ENCODE measurements at regions not wholly inside any gene's neighbourhood (a gene's known extent, or its start where the extent isn't known, plus 50 kb on each side); places are given as distances from the start of the nearest gene placed in this dataset.

DNA sequence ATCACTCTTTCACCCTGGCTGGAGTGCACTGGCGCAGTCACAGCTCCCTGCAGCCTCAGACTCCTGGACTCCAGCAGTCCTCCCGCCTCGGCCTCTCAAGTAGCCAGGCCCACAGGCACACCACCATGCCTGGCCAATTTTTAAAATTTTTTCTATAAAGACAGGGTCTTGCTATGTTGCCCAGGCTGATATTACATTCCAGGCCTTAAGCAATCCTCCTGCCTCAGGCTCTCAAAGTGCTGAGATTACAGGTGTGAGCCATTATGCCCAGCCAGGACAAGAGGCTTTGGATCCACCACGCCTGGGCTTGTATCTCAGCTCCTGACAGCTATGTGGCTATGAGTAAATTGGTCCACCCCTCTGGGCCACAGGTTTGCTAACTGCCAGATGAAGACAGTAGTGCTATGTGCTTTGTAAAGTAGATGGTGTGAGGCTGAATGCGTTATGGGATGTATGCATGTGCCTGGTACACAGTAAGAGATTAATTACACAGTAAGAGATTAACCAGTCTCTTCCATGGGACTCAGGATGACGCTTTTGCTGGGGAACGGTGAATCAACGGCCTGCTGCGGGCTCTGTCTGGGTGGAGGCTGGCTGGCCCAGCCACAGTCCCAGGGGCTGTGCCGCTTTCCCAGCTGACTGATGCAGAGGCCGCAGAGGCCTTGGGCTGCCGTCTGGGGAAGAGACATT is 53.3 kb upstream of the NCOR2 start:
- Histone ChIP-seq H3K27me3 (ENCODE audit: control insufficient read depth, insufficient read depth, low read length) (peaks cover 5% of the 10 kb centered on the region), H3K9me3 (replicated peaks; ENCODE audit: low read length) (no peaks in the 10 kb centered on the region), H3K4me1 (ENCODE audit: control insufficient read depth, insufficient read depth, low read length) (peaks cover 18% of the 10 kb centered on the region), H3K9ac (ENCODE audit: low read depth, low read length) (peak overlapping the region; percentile 17), H3K4me2 (ENCODE audit: low read length) (peak overlapping the region; percentile 63), H3K4me3 (ENCODE audit: low read length) (peak overlapping the region; percentile 35), H3K36me3 (ENCODE audit: insufficient read depth, low read length) (no peaks in the 10 kb centered on the region)

- H3K4me1 ChIP-seq (ENCODE audit: control insufficient read depth, insufficient read depth, low read length), result peaks cover 17% of the 10 kb centered on the region
- no peak overlapping the region for H3K4me2 ChIP-seq (ENCODE audit: low read length)
- no peak overlapping the region for H3K4me3 ChIP-seq (ENCODE audit: low read length)
- H3K36me3 ChIP-seq (ENCODE audit: insufficient read depth, low read length), result no peaks in the 10 kb centered on the region
- H3K27me3 ChIP-seq (ENCODE audit: control insufficient read depth, insufficient read depth, low read length), result peaks cover 5% of the 10 kb centered on the region
- H3K9me3 ChIP-seq (replicated peaks; ENCODE audit: low read length), result peaks cover 6% of the 10 kb centered on the region
- no peak overlapping the region for H3K9ac ChIP-seq (ENCODE audit: low read depth, low read length)
Observed at GRCh38 chr12:124618291-124618902, 51.0 kb upstream of the NCOR2 start.

DNA sequence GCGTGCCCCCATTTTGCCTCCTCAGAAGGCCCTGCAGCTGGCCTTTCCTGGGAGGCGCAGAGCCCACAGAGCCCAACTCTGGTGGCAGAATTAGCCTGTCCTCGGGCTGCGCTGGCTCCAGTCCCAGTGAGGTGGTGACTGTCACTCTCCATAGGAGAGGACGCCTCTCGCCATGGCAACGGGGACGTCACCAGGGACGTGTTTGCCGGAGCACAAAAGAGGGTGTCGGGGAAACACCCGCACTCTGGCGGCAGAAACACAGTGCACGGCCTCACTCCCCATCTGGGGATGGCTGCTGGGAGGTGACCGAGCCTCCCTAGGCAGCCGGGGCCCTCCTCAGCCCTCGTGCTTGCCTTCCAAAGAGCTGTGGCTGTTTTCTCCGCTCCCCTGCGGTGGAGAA is 50.2 kb upstream of the NCOR2 start:
- Histone ChIP-seq H3K4me3 (ENCODE audit: low read length) (no peak overlapping the region), H3K9ac (ENCODE audit: low read depth, low read length) (no peak overlapping the region), H3K4me2 (ENCODE audit: low read length) (no peak overlapping the region), H3K36me3 (ENCODE audit: insufficient read depth, low read length) (no peaks in the 10 kb centered on the region), H3K27me3 (ENCODE audit: control insufficient read depth, insufficient read depth, low read length) (peaks cover 5% of the 10 kb centered on the region), H3K4me1 (ENCODE audit: control insufficient read depth, insufficient read depth, low read length) (peaks cover 17% of the 10 kb centered on the region), H3K9me3 (replicated peaks; ENCODE audit: low read length) (peaks cover 6% of the 10 kb centered on the region)

All from skeletal muscle satellite cell (primary cell).